Right atrium auricular region (tissue), 2 donors: ENCODE measurements at regions not wholly inside any gene's neighbourhood (a gene's known extent, or its start where the extent isn't known, plus 50 kb on each side); places are given as distances from the start of the nearest gene placed in this dataset.

Experiments used
- DNase-seq: peaks from one replicate; pipeline ENCODE4 v3.0.0-alpha.2; 2019; ENCODE audit warnings: low spot score
- H3K27ac ChIP-seq, 2 donors: fragments of 200-600 bp; sonication (generic); 1 replicate in 1 of 2; 2 replicates in 1 of 2; pipeline ENCODE4 v1.5.1; 2016 to 2019
- H3K27me3 ChIP-seq, 2 donors: fragments of 200-600 bp; sonication (generic); one replicate each; pipeline versions ENCODE4 v1.5.1 to v1.6.0; 2017 to 2019
- H3K36me3 ChIP-seq: fragments of 200-600 bp; sonication (generic); one replicate; pipeline ENCODE4 v1.5.1; 2016
- H3K4me1 ChIP-seq, 2 donors: fragments of 200-600 bp; sonication (generic); one replicate each; pipeline versions ENCODE4 v1.5.1 to v1.6.0; 2017 to 2019
- H3K4me3 ChIP-seq, 2 donors: fragments of 200-600 bp; sonication (generic); 1 replicate in 1 of 2; 2 replicates in 1 of 2; pipeline ENCODE4 v1.5.1; 2017 to 2019; ENCODE audit warnings: mild to moderate bottlenecking in 1 of 2, moderate library complexity in 1 of 2
- H3K9me3 ChIP-seq, 2 donors: fragments of 200-600 bp; sonication (generic); one replicate each; pipeline ENCODE4 v1.5.1; 2019
- CTCF ChIP-seq, 2 donors: fragments of 200-600 bp; sonication (generic); IDR thresholded peaks; one replicate each; pipeline ENCODE4 v1.5.1; 2019; ENCODE audit warnings: antibody characterized with exemption in 2 of 2

- DNase-seq: no peak
- H3K27me3 ChIP-seq: no peaks in the 10 kb centered on the region
- no peaks in the 10 kb centered on the region for H3K36me3 ChIP-seq
These were observed 985.1 kb upstream of the SLIT2 start for GRCh38 chr4:19266566-19266965.

GRCh38 chr4:19262467-19262866 is 989.2 kb upstream of the SLIT2 start:
- Histone ChIP-seq H3K27ac (no peak overlapping the region), H3K9me3 (no peaks in the 10 kb centered on the region), H3K36me3 (no peaks in the 10 kb centered on the region), H3K4me1 (no peaks in the 10 kb centered on the region), H3K4me3 (no peak overlapping the region), H3K27me3 (no peaks in the 10 kb centered on the region)
- TF ChIP-seq CTCF (IDR thresholded peaks at IDR 0.05): no peak
- DNase-seq: no peak

More at GRCh38 chr4:19266566-19266965, 985.1 kb upstream of the SLIT2 start:
- no peak overlapping the region for H3K27ac ChIP-seq
- no peaks in the 10 kb centered on the region for H3K9me3 ChIP-seq
- no peaks in the 10 kb centered on the region for H3K4me1 ChIP-seq
- TF ChIP-seq CTCF (IDR thresholded peaks at IDR 0.05): no peak
- no peak overlapping the region for H3K4me3 ChIP-seq

- H3K27me3 ChIP-seq: no peaks in the 10 kb centered on the region
- TF ChIP-seq CTCF (IDR thresholded peaks at IDR 0.05): no peak
- H3K4me1 ChIP-seq: no peaks in the 10 kb centered on the region
- peaks cover 0 to 5% of the 10 kb centered on the region in 2 donors for H3K9me3 ChIP-seq
- no peak overlapping the region for H3K27ac ChIP-seq
- no peaks in the 10 kb centered on the region for H3K36me3 ChIP-seq
- DNase-seq: no peak
- no peak overlapping the region for H3K4me3 ChIP-seq
These were observed 991.4 kb upstream of the SLIT2 start for GRCh38 chr4:19260346-19260745.

GRCh38 chr4:19259920-19260319 is 991.8 kb upstream of the SLIT2 start:
- H3K36me3 ChIP-seq: no peaks in the 10 kb centered on the region
- H3K27ac ChIP-seq: no peak overlapping the region
- peaks cover 0 to 5% of the 10 kb centered on the region in 2 donors for H3K9me3 ChIP-seq
- H3K4me1 ChIP-seq: no peaks in the 10 kb centered on the region
- no peak overlapping the region for H3K4me3 ChIP-seq
- H3K27me3 ChIP-seq: no peaks in the 10 kb centered on the region
- DNase-seq: no peak
- no peak for TF ChIP-seq CTCF (IDR thresholded peaks at IDR 0.05)

- no peaks in the 10 kb centered on the region for H3K27me3 ChIP-seq
These were observed 994.9 kb upstream of the SLIT2 start for GRCh38 chr4:19256823-19257222.

More at GRCh38 chr4:19256823-19257222, 994.9 kb upstream of the SLIT2 start:
- H3K36me3 ChIP-seq: no peaks in the 10 kb centered on the region
- H3K4me3 ChIP-seq: no peak overlapping the region
- no peaks in the 10 kb centered on the region for H3K4me1 ChIP-seq
- DNase-seq: no peak
- no peak overlapping the region for H3K27ac ChIP-seq
- peaks cover 0 to 5% of the 10 kb centered on the region in 2 donors for H3K9me3 ChIP-seq
- TF ChIP-seq CTCF (IDR thresholded peaks at IDR 0.05): no peak
